HEK293T (cell line): ENCODE measurements at regions not wholly inside any gene's neighbourhood (a gene's known extent, or its start where the extent isn't known, plus 50 kb on each side); places are given as distances from the start of the nearest gene placed in this dataset.

Experiments
- ARNT ChIP-seq: fragments of 450-650 bp; IDR thresholded peaks from 2 replicates; pipeline ENCODE4 v1.6.1; 2017; ENCODE audit warnings: mild to moderate bottlenecking
- BHLHE40 ChIP-seq: fragments of 450-650 bp; IDR thresholded peaks from 2 replicates; pipeline ENCODE4 v1.6.1; 2016; ENCODE audit warnings: mild to moderate bottlenecking, moderate library complexity, borderline replicate concordance
- ELF4 ChIP-seq: fragments of 450-650 bp; IDR thresholded peaks from 2 replicates; pipeline ENCODE4 v1.6.1; 2017; ENCODE audit warnings: antibody characterized with exemption
- FOXA1 ChIP-seq: fragments of 450-650 bp; IDR thresholded peaks from 2 replicates; pipeline ENCODE4 v1.6.1; 2016; ENCODE audit warnings: mild to moderate bottlenecking
- FOXK2 ChIP-seq: fragments of 450-650 bp; IDR thresholded peaks from 2 replicates; pipeline ENCODE4 v1.6.1; 2016; ENCODE audit warnings: mild to moderate bottlenecking
- FOXM1 ChIP-seq: fragments of 450-650 bp; IDR thresholded peaks from 2 replicates; pipeline ENCODE4 v1.6.1; 2017; ENCODE audit warnings: mild to moderate bottlenecking, borderline replicate concordance
- HDGF ChIP-seq: fragments of 450-650 bp; IDR thresholded peaks from 2 replicates; pipeline ENCODE4 v1.6.1; 2017; ENCODE audit warnings: antibody characterized with exemption, borderline replicate concordance
- L3MBTL2 ChIP-seq: fragments of 450-650 bp; conservative IDR thresholded peaks from 2 replicates; pipeline ENCODE4 v1.6.1; 2016; ENCODE audit warnings: mild to moderate bottlenecking
- LEF1 ChIP-seq: fragments of 450-650 bp; IDR thresholded peaks from 2 replicates; pipeline ENCODE4 v1.6.1; 2017; ENCODE audit warnings: mild to moderate bottlenecking, borderline replicate concordance
- NFRKB ChIP-seq: fragments of 450-650 bp; IDR thresholded peaks from 2 replicates; pipeline ENCODE4 v1.6.1; 2016; ENCODE audit warnings: mild to moderate bottlenecking, moderate library complexity
- PKNOX1 ChIP-seq: fragments of 450-650 bp; IDR thresholded peaks from 2 replicates; pipeline ENCODE4 v1.6.1; 2016
- SP1 ChIP-seq: fragments of 450-650 bp; IDR thresholded peaks from 2 replicates; pipeline ENCODE4 v1.6.1; 2017
- SUZ12 ChIP-seq: fragments of 450-650 bp; IDR thresholded peaks from 2 replicates; pipeline ENCODE4 v1.6.1; 2016; ENCODE audit warnings: mild to moderate bottlenecking
- TARDBP ChIP-seq: fragments of 450-650 bp; IDR thresholded peaks from 2 replicates; pipeline ENCODE4 v1.6.1; 2016

- no peak for TF ChIP-seq FOXK2
- no peak for TF ChIP-seq SP1
- TF ChIP-seq SUZ12: no peak
- no peak for TF ChIP-seq TARDBP
- no peak for TF ChIP-seq BHLHE40
- TF ChIP-seq FOXM1: no peak
- no peak for TF ChIP-seq PKNOX1
- TF ChIP-seq LEF1: no peak
- no peak for TF ChIP-seq HDGF
- no peak for TF ChIP-seq FOXA1
- TF ChIP-seq ARNT: no peak
- TF ChIP-seq NFRKB: no peak
- no peak for TF ChIP-seq L3MBTL2
- TF ChIP-seq ELF4: no peak
Measured at GRCh38 chr13:59409634-59410200, 754.0 kb downstream of the DIAPH3 start.
